Right lobe of liver (tissue), 6 donors: ENCODE measurements at regions not wholly inside any gene's neighbourhood (a gene's known extent, or its start where the extent isn't known, plus 50 kb on each side); places are given as distances from the start of the nearest gene placed in this dataset.
A peak's percentile ranks its signal among the peaks of the same experiment; 100 is the strongest.

Experiments
- ATAC-seq, 4 donors: fragments of 200-7000 bp; cut with Tn5 transposase; one replicate each; pipeline ENCODE4 v1.9.1; 2020; ENCODE audit warnings: mild to moderate bottlenecking in 4 of 4, moderate library complexity in 4 of 4
- DNase-seq, 3 donors: peaks; one replicate each; pipeline ENCODE4 v3.0.0-alpha.2; 2020
- H3K27ac ChIP-seq, 3 donors: fragments of 200-600 bp; one replicate each; pipeline ENCODE4 v1.8.0; 2022
- H3K27me3 ChIP-seq, 2 donors: fragments of 200-600 bp; one replicate each; pipeline ENCODE4 v1.8.0; 2022
- H3K36me3 ChIP-seq, 4 donors: fragments of 200-600 bp; sonication (generic) in 1 of 4; one replicate each; pipeline versions ENCODE4 v1.5.1 to v1.8.0; 2017 to 2022; ENCODE audit warnings: control low read depth in 1 of 4
- H3K4me1 ChIP-seq, 4 donors: fragments of 200-600 bp; sonication (generic) in 1 of 4; one replicate each; pipeline versions ENCODE4 v1.5.1 to v1.8.0; 2017 to 2022; ENCODE audit warnings: control low read depth in 1 of 4
- H3K4me3 ChIP-seq, 3 donors: fragments of 200-600 bp; one replicate each; pipeline ENCODE4 v1.8.0; 2022
- H3K9me3 ChIP-seq, 4 donors: fragments of 200-600 bp; sonication (generic) in 1 of 4; one replicate each; pipeline versions ENCODE4 v1.5.1 to v1.8.0; 2017 to 2022; ENCODE audit warnings: control low read depth in 1 of 4
- POLR2A ChIP-seq: fragments of 450-650 bp; IDR thresholded peaks from one replicate; pipeline ENCODE4 v1.6.1; 2017; ENCODE audit warnings: antibody characterized with exemption, mild to moderate bottlenecking
- WGBS: methylation state at CpG from one replicate; pipeline ENCODE4 v1.1.6; 2018; ENCODE audit warnings: low coverage, low lambda C conversion rate; ENCODE audit not compliant: insufficient coverage; ENCODE audit errors: missing lambda C conversion rate; 5-methylcytosine and 5-hydroxymethylcytosine counted together
- intact Hi-C, 2 donors: fragments of 100-400 bp; cut with DNase I; formaldehyde crosslinking; loops; one replicate each; pipeline versions ENCODE4 v1.11.2 to v1.14.1; 2022
- TF ChIP-seq, protein P1 (sequence below), 4 donors: fragments of 200-600 bp in 3 of 4; fragments of 450-650 bp in 1 of 4; IDR thresholded peaks; one replicate each; pipeline versions ENCODE4 v1.5.1 to v1.8.0; 2016 to 2022; ENCODE audit warnings: antibody characterized with exemption in 4 of 4, mild to moderate bottlenecking in 2 of 4
- donor health status: DM: no; HTN: yes; CAD: no.
- donor health status: DM: no; HTN: no; CAD: no.
- donor health status: DM: no; HTN: no; CAD: no.
- donor health status: DM: no; HTN: yes; CAD: no.
- donor health status: DM: no; HTN: yes; CAD: no.

- TF ChIP-seq, protein P1, sequence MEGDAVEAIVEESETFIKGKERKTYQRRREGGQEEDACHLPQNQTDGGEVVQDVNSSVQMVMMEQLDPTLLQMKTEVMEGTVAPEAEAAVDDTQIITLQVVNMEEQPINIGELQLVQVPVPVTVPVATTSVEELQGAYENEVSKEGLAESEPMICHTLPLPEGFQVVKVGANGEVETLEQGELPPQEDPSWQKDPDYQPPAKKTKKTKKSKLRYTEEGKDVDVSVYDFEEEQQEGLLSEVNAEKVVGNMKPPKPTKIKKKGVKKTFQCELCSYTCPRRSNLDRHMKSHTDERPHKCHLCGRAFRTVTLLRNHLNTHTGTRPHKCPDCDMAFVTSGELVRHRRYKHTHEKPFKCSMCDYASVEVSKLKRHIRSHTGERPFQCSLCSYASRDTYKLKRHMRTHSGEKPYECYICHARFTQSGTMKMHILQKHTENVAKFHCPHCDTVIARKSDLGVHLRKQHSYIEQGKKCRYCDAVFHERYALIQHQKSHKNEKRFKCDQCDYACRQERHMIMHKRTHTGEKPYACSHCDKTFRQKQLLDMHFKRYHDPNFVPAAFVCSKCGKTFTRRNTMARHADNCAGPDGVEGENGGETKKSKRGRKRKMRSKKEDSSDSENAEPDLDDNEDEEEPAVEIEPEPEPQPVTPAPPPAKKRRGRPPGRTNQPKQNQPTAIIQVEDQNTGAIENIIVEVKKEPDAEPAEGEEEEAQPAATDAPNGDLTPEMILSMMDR (IDR thresholded peaks at IDR 0.05): no peak
- TF ChIP-seq POLR2A: no peak
- ATAC-seq (no peak), DNase-seq (no peak)
- no peak overlapping the region for H3K4me3 ChIP-seq
- H3K4me1 ChIP-seq: no peaks in the 10 kb centered on the region
- H3K27ac ChIP-seq: no peak overlapping the region
- intact Hi-C loops: no loop called here
- no peaks in the 10 kb centered on the region for H3K9me3 ChIP-seq
- no peaks in the 10 kb centered on the region for H3K36me3 ChIP-seq
- H3K27me3 ChIP-seq: no peaks in the 10 kb centered on the region
Observed at GRCh38 chr3:109631897-109632296, 294.6 kb upstream of the DPPA4 start.

GRCh38 chr3:109640146-109640652 lies 302.9 kb upstream of the DPPA4 start:
- Histone ChIP-seq H3K9me3 (no peaks in the 10 kb centered on the region), H3K4me3 (no peak overlapping the region), H3K27ac (no peak overlapping the region), H3K36me3 (no peaks in the 10 kb centered on the region), H3K27me3 (no peaks in the 10 kb centered on the region), H3K4me1 (no peaks in the 10 kb centered on the region)
- DNase-seq: no peak
- intact Hi-C loops: no loop called here
- 32% methylated on average over 4 of the region's 4 CpGs for WGBS
- TF ChIP-seq POLR2A: no peak
- TF ChIP-seq, protein P1 (IDR thresholded peaks at IDR 0.05): no peak
- ATAC-seq: peak in 3 of 4 donors; percentile 43 to 64 (median 64)

- intact Hi-C loops: no loop called here
- TF ChIP-seq, protein P1 (IDR thresholded peaks at IDR 0.05): no peak
- TF ChIP-seq POLR2A: no peak
- DNase-seq (no peak), ATAC-seq (no peak)
- WGBS: 82% methylated on average over 1 of the region's 1 CpG
- Histone ChIP-seq H3K27me3 (no peaks in the 10 kb centered on the region), H3K27ac (no peak overlapping the region), H3K9me3 (no peaks in the 10 kb centered on the region), H3K4me1 (no peaks in the 10 kb centered on the region), H3K4me3 (no peak overlapping the region), H3K36me3 (no peaks in the 10 kb centered on the region)
Observed at GRCh38 chr3:109642025-109642424, 304.7 kb upstream of the DPPA4 start.

DNA sequence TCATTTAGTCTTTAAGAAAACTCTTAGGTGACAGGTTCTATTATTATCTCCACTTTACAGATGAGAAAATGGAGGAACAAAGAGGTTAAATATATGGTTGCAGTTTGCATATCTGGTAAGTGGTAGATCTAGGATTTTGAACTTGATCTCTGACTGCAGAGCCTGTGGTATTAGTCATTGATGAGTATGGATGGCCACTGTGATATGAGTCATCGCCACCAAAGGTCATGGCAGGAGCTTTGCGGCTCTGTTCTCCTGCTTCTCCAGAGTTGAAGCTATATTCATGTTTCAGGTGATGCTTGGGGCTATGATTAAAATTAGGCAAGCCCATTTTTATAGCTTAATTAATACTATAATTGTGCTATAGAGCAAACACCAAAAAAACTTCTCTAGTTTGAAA lies 306.2 kb upstream of the DPPA4 start:
- intact Hi-C loops: no loop called here
- 33% methylated on average over 2 of the region's 2 CpGs for WGBS
- H3K27me3 ChIP-seq: no peaks in the 10 kb centered on the region
- H3K4me1 ChIP-seq: no peaks in the 10 kb centered on the region
- no peak for TF ChIP-seq POLR2A
- TF ChIP-seq, protein P1 (IDR thresholded peaks at IDR 0.05): no peak
- peak in 1 of 4 donors; percentile 84 for ATAC-seq
- no peaks in the 10 kb centered on the region for H3K36me3 ChIP-seq
- DNase-seq: no peak
- no peak overlapping the region for H3K27ac ChIP-seq
- no peak overlapping the region for H3K4me3 ChIP-seq
- H3K9me3 ChIP-seq: no peaks in the 10 kb centered on the region

GRCh38 chr3:109644332-109644731 lies 307.0 kb upstream of the DPPA4 start:
- Histone ChIP-seq H3K36me3 (no peaks in the 10 kb centered on the region), H3K9me3 (no peaks in the 10 kb centered on the region), H3K4me1 (no peaks in the 10 kb centered on the region), H3K4me3 (no peak overlapping the region), H3K27me3 (no peaks in the 10 kb centered on the region), H3K27ac (no peak overlapping the region)
- ATAC-seq (no peak), DNase-seq (no peak)
- TF ChIP-seq POLR2A: no peak
- TF ChIP-seq, protein P1 (IDR thresholded peaks at IDR 0.05): no peak
- intact Hi-C loops: no loop called here
- WGBS: 87% methylated on average over 2 of the region's 2 CpGs
